BJ (cell line): ENCODE measurements at regions not wholly inside any gene's neighbourhood (a gene's known extent, or its start where the extent isn't known, plus 50 kb on each side); places are given as distances from the start of the nearest gene placed in this dataset.

Source experiments
- CTCF ChIA-PET: fragments of 350-600 bp; formaldehyde crosslinking; extraction: SDS; loops from one replicate; lab custom pipeline; 2021; ENCODE audit warnings: antibody characterized with exemption, inconsistent platforms; lab: Yijun Ruan, JAX
- POLR2A ChIA-PET: fragments of 300-600 bp; sonication (Branson Sonifier 250); formaldehyde crosslinking; extraction: SDS; loops from one replicate; lab custom pipeline; 2021; ENCODE audit warnings: antibody characterized with exemption; lab: Charles Lee
- DNase-seq: peaks from one replicate; pipeline ENCODE4 v3.0.0-alpha.2; 2011; ENCODE audit warnings: low read depth
- H3K27me3 ChIP-seq: 2 replicates; pipeline ENCODE4 v1.6.0; 2011; ENCODE audit warnings: low read length; ENCODE audit not compliant: control insufficient read depth, insufficient read depth
- H3K36me3 ChIP-seq: 2 replicates; pipeline ENCODE4 v1.5.1; 2011; ENCODE audit warnings: low read length; ENCODE audit not compliant: control insufficient read depth, insufficient read depth
- H3K4me3 ChIP-seq: 2 replicates; pipeline ENCODE4 v1.5.1; 2011; ENCODE audit warnings: low read depth, mild to moderate bottlenecking, control low read depth, low read length
- TF ChIP-seq, protein P1 (sequence below): IDR thresholded peaks from 2 replicates; pipeline ENCODE4 v1.5.1; 2011; ENCODE audit warnings: low read depth, mild to moderate bottlenecking, control low read depth, inconsistent platforms, low read length, moderate library complexity; ENCODE audit not compliant: insufficient read depth

DNA sequence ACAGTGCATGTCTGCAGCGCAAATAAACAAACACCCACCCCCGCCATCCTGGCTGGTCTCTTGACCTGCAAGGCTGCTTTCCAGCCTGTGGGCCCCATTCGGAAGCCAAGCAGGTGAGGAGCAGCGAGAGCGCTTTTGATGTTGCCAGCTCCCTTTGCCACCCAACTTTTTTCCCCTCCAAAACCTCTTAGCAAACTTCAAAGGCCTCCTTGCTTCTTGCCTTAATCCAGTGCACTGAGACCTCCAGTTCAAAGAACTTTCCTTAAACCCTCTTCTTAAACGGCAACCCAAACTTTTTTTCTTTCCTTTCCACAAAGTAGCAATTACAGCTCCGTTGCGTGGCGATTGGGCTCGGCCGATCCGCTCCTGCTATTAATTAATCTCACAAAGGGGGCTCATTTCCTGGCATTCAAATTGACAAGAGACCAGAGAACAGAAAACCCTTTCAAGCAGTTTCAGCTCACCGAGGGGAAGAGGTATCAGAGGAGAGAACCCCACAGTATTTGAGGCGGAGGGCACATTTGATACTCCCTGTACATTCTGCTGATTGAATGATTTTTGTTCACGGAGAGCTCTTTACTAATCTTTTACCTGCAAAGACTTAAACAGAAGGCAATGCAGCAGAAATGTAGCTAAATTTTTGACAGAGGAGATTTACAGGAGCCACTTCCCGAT is 531.4 kb downstream of the TMEM182 start:
- ChIA-PET CTCF (no interaction called here), POLR2A (no interaction called here)
- TF ChIP-seq, protein P1, sequence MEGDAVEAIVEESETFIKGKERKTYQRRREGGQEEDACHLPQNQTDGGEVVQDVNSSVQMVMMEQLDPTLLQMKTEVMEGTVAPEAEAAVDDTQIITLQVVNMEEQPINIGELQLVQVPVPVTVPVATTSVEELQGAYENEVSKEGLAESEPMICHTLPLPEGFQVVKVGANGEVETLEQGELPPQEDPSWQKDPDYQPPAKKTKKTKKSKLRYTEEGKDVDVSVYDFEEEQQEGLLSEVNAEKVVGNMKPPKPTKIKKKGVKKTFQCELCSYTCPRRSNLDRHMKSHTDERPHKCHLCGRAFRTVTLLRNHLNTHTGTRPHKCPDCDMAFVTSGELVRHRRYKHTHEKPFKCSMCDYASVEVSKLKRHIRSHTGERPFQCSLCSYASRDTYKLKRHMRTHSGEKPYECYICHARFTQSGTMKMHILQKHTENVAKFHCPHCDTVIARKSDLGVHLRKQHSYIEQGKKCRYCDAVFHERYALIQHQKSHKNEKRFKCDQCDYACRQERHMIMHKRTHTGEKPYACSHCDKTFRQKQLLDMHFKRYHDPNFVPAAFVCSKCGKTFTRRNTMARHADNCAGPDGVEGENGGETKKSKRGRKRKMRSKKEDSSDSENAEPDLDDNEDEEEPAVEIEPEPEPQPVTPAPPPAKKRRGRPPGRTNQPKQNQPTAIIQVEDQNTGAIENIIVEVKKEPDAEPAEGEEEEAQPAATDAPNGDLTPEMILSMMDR: no peak
- no peak overlapping the region for H3K4me3 ChIP-seq
- no peak for DNase-seq
- no peaks in the 10 kb centered on the region for H3K27me3 ChIP-seq
- no peaks in the 10 kb centered on the region for H3K36me3 ChIP-seq

DNA sequence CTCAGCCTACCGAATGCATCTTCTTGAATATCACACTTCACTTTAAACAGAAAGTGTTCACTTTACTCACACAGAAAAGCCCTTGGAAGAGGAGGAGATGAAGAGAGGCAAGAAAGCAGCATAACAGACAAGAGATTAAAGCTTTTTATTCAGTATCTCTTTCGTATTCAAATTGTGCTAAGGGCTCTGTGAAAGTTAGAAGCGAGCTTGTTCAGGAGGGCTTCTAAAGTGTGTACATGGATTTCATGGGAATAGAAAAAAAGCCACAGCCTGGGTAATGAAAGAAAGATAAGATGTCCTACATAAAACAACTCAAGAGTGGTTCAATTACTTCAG is 531.9 kb downstream of the TMEM182 start:
- Histone ChIP-seq H3K4me3 (no peak overlapping the region), H3K36me3 (no peaks in the 10 kb centered on the region), H3K27me3 (no peaks in the 10 kb centered on the region)
- POLR2A ChIA-PET: no interaction called here
- TF ChIP-seq, protein P1: no peak
- DNase-seq: no peak
- CTCF ChIA-PET: no interaction called here

DNA sequence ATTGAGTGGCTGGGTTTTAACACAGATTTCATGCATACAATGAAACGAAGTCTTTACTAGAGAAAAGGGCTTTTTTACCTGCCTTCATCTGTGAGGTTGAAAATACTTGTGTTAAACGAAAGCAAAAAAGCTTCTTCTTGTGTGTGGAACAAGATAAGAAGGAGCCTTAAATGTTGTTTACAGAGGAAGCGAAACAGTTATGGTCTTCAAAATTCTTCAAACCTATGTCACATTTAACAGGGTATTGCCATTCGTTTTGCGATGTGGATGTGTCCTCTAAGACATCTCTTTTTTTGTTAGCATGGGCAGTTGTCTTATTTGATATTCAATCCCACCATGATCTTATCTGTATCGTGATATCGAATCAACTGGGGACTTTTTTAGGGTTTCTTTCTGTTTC is 532.6 kb downstream of the TMEM182 start:
- Histone ChIP-seq H3K36me3 (no peaks in the 10 kb centered on the region), H3K4me3 (no peak overlapping the region), H3K27me3 (no peaks in the 10 kb centered on the region)
- no peak for DNase-seq
- TF ChIP-seq, protein P1: no peak
- POLR2A ChIA-PET: no interaction called here
- CTCF ChIA-PET: no interaction called here

DNA sequence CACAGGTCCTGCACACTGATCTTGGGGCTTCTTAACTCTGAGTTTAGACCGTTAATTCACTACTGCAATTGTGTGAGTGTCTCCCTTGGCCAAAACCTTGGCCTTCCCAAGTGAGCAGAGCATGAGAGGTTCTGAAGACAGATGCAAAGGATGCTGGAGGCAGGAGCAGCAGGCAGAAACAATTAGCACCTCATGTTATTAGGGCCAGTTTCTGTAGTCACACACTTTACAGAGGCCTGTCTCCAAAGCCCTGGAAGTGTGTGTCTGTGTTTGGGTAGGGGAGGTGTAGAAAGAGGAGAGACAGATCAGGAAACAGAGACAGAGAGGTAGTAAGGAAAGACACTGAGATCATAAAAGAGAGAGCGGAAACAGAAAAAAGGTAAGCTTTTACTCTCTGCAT is 533.8 kb downstream of the TMEM182 start:
- TF ChIP-seq, protein P1: no peak
- no peaks in the 10 kb centered on the region for H3K27me3 ChIP-seq
- H3K36me3 ChIP-seq: no peaks in the 10 kb centered on the region
- no peak for DNase-seq
- no peak overlapping the region for H3K4me3 ChIP-seq
- ChIA-PET CTCF (no interaction called here), POLR2A (no interaction called here)

DNA sequence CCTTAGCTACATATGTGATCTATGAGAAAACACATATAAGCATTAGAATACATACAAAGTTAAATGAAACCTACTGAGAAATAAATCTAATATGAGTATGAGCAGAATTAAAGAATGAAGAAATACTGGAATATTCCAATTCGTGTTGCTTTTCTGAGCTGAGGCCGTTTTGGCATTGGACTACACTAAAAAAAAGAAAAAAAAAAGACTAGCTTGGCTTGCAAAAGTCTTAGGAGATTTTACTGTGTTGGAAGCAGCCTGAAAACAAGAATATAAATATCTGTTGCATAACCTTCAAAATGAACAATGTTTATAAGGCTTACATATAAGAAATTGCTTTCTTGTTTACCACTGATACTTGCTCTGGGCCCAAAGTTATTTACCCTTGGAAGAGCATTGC is 562.8 kb downstream of the TMEM182 start:
- no peak overlapping the region for H3K4me3 ChIP-seq
- ChIA-PET CTCF (no interaction called here), POLR2A (no interaction called here)
- no peak for DNase-seq
- TF ChIP-seq, protein P1: no peak
- no peaks in the 10 kb centered on the region for H3K27me3 ChIP-seq
- H3K36me3 ChIP-seq: no peaks in the 10 kb centered on the region
